ENCODE measurements at regions not wholly inside any gene's neighbourhood (a gene's known extent, or its start where the extent isn't known, plus 50 kb on each side); places are given as distances from the start of the nearest gene placed in this dataset.

- no peak for TF ChIP-seq POLR2A (IDR thresholded peaks at IDR 0.05; ENCODE audit: low read length)
- no peak for TF ChIP-seq GATA1 (IDR thresholded peaks at IDR 0.05; ENCODE audit: low read depth, low read length)
These were observed 127.6 kb upstream of the ACP3 start for GRCh38 chr3:132189601-132190000.
